ENCODE measurements at regions not wholly inside any gene's neighbourhood (a gene's known extent, or its start where the extent isn't known, plus 50 kb on each side); places are given as distances from the start of the nearest gene placed in this dataset.

DNA sequence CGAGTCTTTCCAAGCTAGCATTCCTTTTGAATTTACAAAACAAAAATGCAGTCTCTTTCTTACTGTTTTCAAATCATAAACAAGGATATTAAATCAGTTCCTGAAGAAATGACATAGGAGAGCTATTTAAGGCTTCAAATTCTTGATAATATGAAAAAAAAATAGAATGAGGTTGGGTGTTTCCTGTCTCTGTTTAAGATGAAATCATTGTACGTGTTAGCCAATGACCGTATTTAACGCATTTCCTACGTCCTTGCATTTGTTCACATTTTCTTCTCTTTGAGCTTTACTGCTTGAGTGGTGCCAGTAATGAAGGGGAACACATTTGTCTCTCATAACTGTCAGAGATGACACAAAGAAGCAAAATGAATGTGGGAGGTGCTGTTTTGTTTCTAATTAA is 821.3 kb downstream of the DIAPH3 start:
- TF ChIP-seq, protein P1, sequence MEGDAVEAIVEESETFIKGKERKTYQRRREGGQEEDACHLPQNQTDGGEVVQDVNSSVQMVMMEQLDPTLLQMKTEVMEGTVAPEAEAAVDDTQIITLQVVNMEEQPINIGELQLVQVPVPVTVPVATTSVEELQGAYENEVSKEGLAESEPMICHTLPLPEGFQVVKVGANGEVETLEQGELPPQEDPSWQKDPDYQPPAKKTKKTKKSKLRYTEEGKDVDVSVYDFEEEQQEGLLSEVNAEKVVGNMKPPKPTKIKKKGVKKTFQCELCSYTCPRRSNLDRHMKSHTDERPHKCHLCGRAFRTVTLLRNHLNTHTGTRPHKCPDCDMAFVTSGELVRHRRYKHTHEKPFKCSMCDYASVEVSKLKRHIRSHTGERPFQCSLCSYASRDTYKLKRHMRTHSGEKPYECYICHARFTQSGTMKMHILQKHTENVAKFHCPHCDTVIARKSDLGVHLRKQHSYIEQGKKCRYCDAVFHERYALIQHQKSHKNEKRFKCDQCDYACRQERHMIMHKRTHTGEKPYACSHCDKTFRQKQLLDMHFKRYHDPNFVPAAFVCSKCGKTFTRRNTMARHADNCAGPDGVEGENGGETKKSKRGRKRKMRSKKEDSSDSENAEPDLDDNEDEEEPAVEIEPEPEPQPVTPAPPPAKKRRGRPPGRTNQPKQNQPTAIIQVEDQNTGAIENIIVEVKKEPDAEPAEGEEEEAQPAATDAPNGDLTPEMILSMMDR (IDR thresholded peaks at IDR 0.05), result no peak
- no peaks in the 10 kb centered on the region for H3K4me1 ChIP-seq
- H3K36me3 ChIP-seq (ENCODE audit: insufficient read depth in 1 of 2, low read depth in 1 of 2), result no peaks in the 10 kb centered on the region
- no peak for DNase-seq
- no peaks in the 10 kb centered on the region for H3K9me3 ChIP-seq
- 65 to 70% (median 66%) methylated on average over 5 of the region's 5 CpGs for WGBS, 3 donors
- H3K27me3 ChIP-seq (ENCODE audit: insufficient read depth in 3 of 3, low read length in 2 of 3), result no peaks in the 10 kb centered on the region
- no peak overlapping the region for H3K4me3 ChIP-seq
- ATAC-seq, result no peak
- no peak overlapping the region for H3K27ac ChIP-seq
- intact Hi-C loops (cut with DNase I), result loop anchor here in 1 of 2 donors (5.0 kb wide), 1 partner anchor 45 kb away; no protein-coding TSS in a partner anchor

DNA sequence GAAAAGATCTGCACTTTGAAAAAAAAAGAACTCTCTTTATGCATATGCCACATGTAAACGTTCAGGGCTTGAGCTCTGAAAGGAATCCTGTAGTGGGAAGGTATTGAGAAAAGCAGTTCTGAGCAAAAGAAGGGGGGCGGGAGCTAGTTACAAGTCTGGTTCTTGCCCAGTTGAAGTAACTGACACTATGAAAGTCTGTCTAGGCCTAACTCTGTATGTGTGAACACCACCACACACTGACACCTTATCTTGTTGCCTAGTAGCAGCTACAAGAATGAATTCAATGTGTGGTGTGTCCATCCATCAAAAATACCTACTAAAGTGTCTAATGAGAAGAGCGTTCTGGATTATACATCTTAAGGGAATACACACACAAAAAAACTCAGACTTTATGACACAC is 820.6 kb downstream of the DIAPH3 start:
- WGBS, 3 donors, result 64 to 73% (median 72%) methylated on average over 3 of the region's 3 CpGs
- Histone ChIP-seq H3K36me3 (ENCODE audit: insufficient read depth in 1 of 2, low read depth in 1 of 2) (no peaks in the 10 kb centered on the region), H3K27ac (no peak overlapping the region), H3K27me3 (ENCODE audit: insufficient read depth in 3 of 3, low read length in 2 of 3) (no peaks in the 10 kb centered on the region), H3K4me1 (no peaks in the 10 kb centered on the region), H3K4me3 (no peak overlapping the region), H3K9me3 (no peaks in the 10 kb centered on the region)
- intact Hi-C loops (cut with DNase I), result loop anchor here in 1 of 2 donors (5.0 kb wide), 1 partner anchor 44 kb away; no protein-coding TSS in a partner anchor
- ATAC-seq (no peak), DNase-seq (no peak)
- TF ChIP-seq, protein P1 (IDR thresholded peaks at IDR 0.05), result no peak

DNA sequence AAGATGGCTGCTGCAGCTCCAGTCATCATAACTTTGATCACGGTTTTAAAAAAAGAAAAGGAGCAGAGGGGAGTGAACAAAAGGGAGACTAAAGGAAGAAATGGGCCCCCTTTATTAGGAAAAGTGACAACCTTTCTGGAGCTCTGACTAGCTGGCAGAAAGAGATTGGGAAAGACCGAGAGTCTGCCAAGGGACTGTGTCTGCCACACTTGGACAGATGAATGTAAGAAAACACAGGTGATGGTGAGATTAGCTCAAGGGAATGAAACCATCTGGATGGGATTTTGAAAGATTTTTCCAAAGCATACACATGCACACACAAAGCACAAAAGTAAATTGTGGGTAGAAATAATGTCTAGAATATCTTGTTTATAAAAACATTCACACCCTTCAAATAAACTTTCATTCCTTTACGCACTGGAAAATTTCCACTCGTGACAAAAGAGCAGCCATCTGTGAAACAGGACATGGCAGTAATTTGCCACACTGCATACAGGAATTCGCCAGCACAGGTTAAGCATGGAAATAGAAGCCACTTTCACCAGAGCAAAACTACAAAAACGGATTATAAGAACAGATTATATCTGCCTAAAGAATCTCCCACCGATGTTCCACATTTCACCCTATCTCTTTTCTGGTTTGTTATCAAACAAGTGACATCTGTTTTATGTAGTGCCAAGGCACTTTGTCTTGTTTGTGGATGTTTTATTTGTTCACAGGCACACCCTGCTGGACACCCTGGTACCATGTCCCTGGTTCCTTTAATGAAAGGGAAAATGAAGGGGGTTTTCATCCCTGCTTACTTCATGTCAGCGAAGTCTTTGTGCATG is 819.5 kb downstream of the DIAPH3 start:
- Histone ChIP-seq H3K4me3 (no peak overlapping the region), H3K27me3 (ENCODE audit: insufficient read depth in 3 of 3, low read length in 2 of 3) (no peaks in the 10 kb centered on the region), H3K9me3 (no peaks in the 10 kb centered on the region), H3K27ac (no peak overlapping the region), H3K36me3 (ENCODE audit: insufficient read depth in 1 of 2, low read depth in 1 of 2) (no peaks in the 10 kb centered on the region), H3K4me1 (no peaks in the 10 kb centered on the region)
- 74 to 77% (median 77%) methylated on average over 8 of the region's 8 CpGs for WGBS, 3 donors
- no peak for DNase-seq
- intact Hi-C loops (cut with DNase I), result loop anchor here in 1 of 2 donors (5.0 kb wide), 1 partner anchor 43 kb away; no protein-coding TSS in a partner anchor
- TF ChIP-seq, protein P1 (IDR thresholded peaks at IDR 0.05), result no peak
- no peak for ATAC-seq

DNA sequence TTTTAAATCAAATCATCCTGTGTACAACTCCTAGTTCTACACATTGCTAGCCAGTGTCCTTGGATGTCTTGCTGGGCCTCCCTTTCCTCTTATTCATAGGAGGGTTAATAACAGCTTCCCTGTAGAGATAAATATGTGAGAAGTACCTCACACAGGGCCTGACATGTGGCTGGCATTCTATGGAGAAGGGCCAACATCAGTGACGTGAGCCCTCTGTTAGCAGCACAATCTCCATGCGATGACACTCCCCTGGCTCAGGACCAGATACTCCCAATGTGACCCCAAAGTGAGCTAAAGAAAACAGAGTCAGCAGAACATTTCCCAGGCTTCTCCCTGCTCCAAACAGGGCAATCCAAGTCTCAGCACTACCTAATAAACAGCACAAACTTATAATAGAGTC is 818.4 kb downstream of the DIAPH3 start:
- DNase-seq (no peak), ATAC-seq (peak in 3 of 4 donors; percentile 32 to 62 (median 32))
- Histone ChIP-seq H3K27me3 (ENCODE audit: insufficient read depth in 3 of 3, low read length in 2 of 3) (no peaks in the 10 kb centered on the region), H3K9me3 (no peaks in the 10 kb centered on the region), H3K4me3 (no peak overlapping the region), H3K4me1 (no peaks in the 10 kb centered on the region), H3K27ac (no peak overlapping the region), H3K36me3 (ENCODE audit: insufficient read depth in 1 of 2, low read depth in 1 of 2) (no peaks in the 10 kb centered on the region)
- TF ChIP-seq, protein P1 (IDR thresholded peaks at IDR 0.05), result no peak
- WGBS, 3 donors, result 6 to 23% (median 18%) methylated on average over 2 of the region's 2 CpGs
- intact Hi-C loops (cut with DNase I), result no loop called here

All from psoas muscle (tissue), 7 donors.